Loucy (cell line): ENCODE measurements at regions not wholly inside any gene's neighbourhood (a gene's known extent, or its start where the extent isn't known, plus 50 kb on each side); places are given as distances from the start of the nearest gene placed in this dataset.

Experiments
- H2AFZ ChIP-seq: fragments of 200-600 bp; sonication (generic); 2 replicates; pipeline ENCODE4 v1.6.0; 2016; ENCODE audit warnings: antibody characterized with exemption, mild to moderate bottlenecking, low read length, moderate library complexity
- H3F3A ChIP-seq: fragments of 200-600 bp; 2 replicates; pipeline ENCODE4 v1.6.0; 2016; ENCODE audit warnings: antibody characterized with exemption, low read depth, mild to moderate bottlenecking
- H3K27me3 ChIP-seq: fragments of 200-600 bp; sonication (generic); 2 replicates; pipeline ENCODE4 v1.6.1; 2014; ENCODE audit warnings: low read length, mild to moderate bottlenecking; ENCODE audit not compliant: insufficient read depth, poor library complexity, severe bottlenecking
- H3K36me3 ChIP-seq: fragments of 200-600 bp; sonication (generic); 2 replicates; pipeline ENCODE4 v1.6.1; 2016; ENCODE audit warnings: low read length; ENCODE audit not compliant: insufficient read depth
- H3K4me1 ChIP-seq: fragments of 200-600 bp; sonication (generic); 2 replicates; pipeline ENCODE4 v1.5.1; 2014; ENCODE audit warnings: low read length, mild to moderate bottlenecking; ENCODE audit not compliant: insufficient read depth, poor library complexity, severe bottlenecking
- H3K4me2 ChIP-seq: fragments of 200-600 bp; sonication (generic); 2 replicates; pipeline ENCODE4 v1.6.0; 2014; ENCODE audit warnings: antibody characterized with exemption, low read length, low read depth, mild to moderate bottlenecking; ENCODE audit not compliant: poor library complexity, severe bottlenecking
- H3K4me3 ChIP-seq: fragments of 200-600 bp; sonication (generic); 2 replicates; pipeline ENCODE4 v1.5.1; 2014; ENCODE audit warnings: low read length, mild to moderate bottlenecking, mixed read lengths; ENCODE audit not compliant: poor library complexity, severe bottlenecking
- H3K79me2 ChIP-seq: fragments of 200-600 bp; sonication (generic); 2 replicates; pipeline ENCODE4 v1.6.1; 2014; ENCODE audit warnings: low read length; ENCODE audit not compliant: insufficient read depth
- H3K9ac ChIP-seq: fragments of 200-600 bp; sonication (generic); 2 replicates; pipeline ENCODE4 v1.6.0; 2014; ENCODE audit warnings: mild to moderate bottlenecking, low read depth, low read length, moderate library complexity; ENCODE audit not compliant: poor library complexity, severe bottlenecking
- H3K9me2 ChIP-seq: fragments of 200-600 bp; sonication (generic); replicated peaks from 2 replicates; pipeline ENCODE4 v1.6.1; 2016; ENCODE audit warnings: low read depth, low read length, mixed read lengths
- H3K9me3 ChIP-seq: fragments of 200-600 bp; sonication (generic); 2 replicates; pipeline ENCODE4 v1.6.1; 2014; ENCODE audit warnings: mild to moderate bottlenecking, antibody characterized with exemption, low read length, low read depth; ENCODE audit not compliant: insufficient read depth
- H4K20me1 ChIP-seq: fragments of 200-600 bp; sonication (generic); 2 replicates; pipeline ENCODE4 v1.6.0; 2014; ENCODE audit warnings: antibody characterized with exemption, low read length, mild to moderate bottlenecking; ENCODE audit not compliant: insufficient read depth, poor library complexity, severe bottlenecking
- CTCF ChIP-seq: fragments of 200-600 bp; sonication (generic); conservative IDR thresholded peaks from 2 replicates; pipeline ENCODE4 v1.5.1; 2014; ENCODE audit warnings: mild to moderate bottlenecking, antibody characterized with exemption, low read length
- EZH2phosphoT487 ChIP-seq: fragments of 200-600 bp; IDR thresholded peaks from 2 replicates; pipeline ENCODE4 v1.6.1; 2018; ENCODE audit warnings: antibody characterized with exemption, mild to moderate bottlenecking, moderate library complexity, borderline replicate concordance

DNA sequence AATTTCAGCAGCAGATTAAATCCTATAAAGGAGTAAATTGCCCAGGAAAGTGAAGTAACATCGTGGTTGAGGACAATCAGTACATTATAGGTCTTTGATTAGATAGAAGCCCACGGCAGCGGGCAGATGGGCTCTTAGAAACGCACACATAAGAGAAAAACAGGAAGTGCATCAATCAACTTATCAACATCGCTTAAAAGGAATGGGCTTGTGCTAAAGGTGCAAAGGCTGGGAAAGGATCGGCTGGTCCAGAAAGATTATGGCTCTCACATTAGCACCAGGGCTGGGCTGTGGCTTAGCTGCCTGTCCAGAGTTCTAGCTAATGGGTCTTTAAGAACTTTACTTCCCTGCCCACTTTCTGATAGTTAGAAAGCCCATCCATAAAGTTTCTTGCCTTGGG lies 292.0 kb upstream of the TNRC6C start:
- H2AFZ ChIP-seq = peak overlapping the region; percentile 62
- no peaks in the 10 kb centered on the region for H3K27me3 ChIP-seq
- peaks cover 10% of the 10 kb centered on the region for H3F3A ChIP-seq
- no peak for TF ChIP-seq EZH2phosphoT487
- TF ChIP-seq CTCF = no peak
- H3K4me1 ChIP-seq = peaks cover 23% of the 10 kb centered on the region
- H3K9me3 ChIP-seq = peaks cover 11% of the 10 kb centered on the region
- H3K36me3 ChIP-seq = no peaks in the 10 kb centered on the region; the same call in 1 of the 2 replicates
- no peaks in the 10 kb centered on the region for H4K20me1 ChIP-seq
- peaks cover 27% of the 10 kb centered on the region; the same call in 1 of the 2 replicates for H3K79me2 ChIP-seq
- no peaks in the 10 kb centered on the region for H3K9me2 ChIP-seq
- peak overlapping the region; percentile 86 for H3K4me2 ChIP-seq
- peak overlapping the region; percentile 71 for H3K4me3 ChIP-seq
- peak overlapping the region; percentile 71 for H3K9ac ChIP-seq

- Histone ChIP-seq H3K36me3 (no peaks in the 10 kb centered on the region; the same call in 1 of the 2 replicates), H3K4me3 (peak overlapping the region; percentile 71), H3K4me1 (peaks cover 25% of the 10 kb centered on the region), H3K27me3 (no peaks in the 10 kb centered on the region), H4K20me1 (no peaks in the 10 kb centered on the region), H3K4me2 (peak overlapping the region; percentile 86), H3K9ac (peak overlapping the region; percentile 71), H2AFZ (peak overlapping the region; percentile 62), H3F3A (peaks cover 10% of the 10 kb centered on the region), H3K9me2 (no peaks in the 10 kb centered on the region), H3K9me3 (peaks cover 11% of the 10 kb centered on the region), H3K79me2 (peaks cover 31% of the 10 kb centered on the region; the same call in 1 of the 2 replicates)
- TF ChIP-seq CTCF = no peak
- no peak for TF ChIP-seq EZH2phosphoT487
These were observed 291.6 kb upstream of the TNRC6C start for GRCh38 chr17:77666881-77667395.

DNA sequence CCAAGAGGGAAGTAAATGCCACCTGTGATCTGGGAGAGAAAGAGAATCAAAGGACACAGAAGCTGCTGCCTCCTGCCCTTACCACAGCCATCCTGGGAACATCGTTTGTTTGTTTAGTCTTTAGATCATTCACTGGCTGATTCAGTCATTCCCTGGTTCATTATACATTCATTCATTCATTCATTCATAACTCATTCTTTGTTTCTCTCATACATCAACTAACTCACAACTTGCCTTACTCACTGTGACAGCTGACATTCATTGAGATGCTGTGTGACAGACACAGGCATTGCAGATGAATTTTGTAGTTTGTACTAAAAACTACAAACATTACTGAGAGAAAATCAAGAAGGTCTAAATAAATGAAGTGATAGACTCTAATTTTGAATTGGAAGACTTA lies 291.0 kb upstream of the TNRC6C start:
- peak overlapping the region; percentile 29 for H2AFZ ChIP-seq
- H3K4me1 ChIP-seq = peaks cover 29% of the 10 kb centered on the region
- H3K9me2 ChIP-seq = no peaks in the 10 kb centered on the region
- H3K79me2 ChIP-seq = peaks cover 34% of the 10 kb centered on the region; the same call in 1 of the 2 replicates
- no peaks in the 10 kb centered on the region for H3K27me3 ChIP-seq
- peaks cover 11% of the 10 kb centered on the region for H3K9me3 ChIP-seq
- H3K36me3 ChIP-seq = no peaks in the 10 kb centered on the region; the same call in 1 of the 2 replicates
- no peak for TF ChIP-seq CTCF
- TF ChIP-seq EZH2phosphoT487 = no peak
- H3F3A ChIP-seq = peaks cover 10% of the 10 kb centered on the region
- peak overlapping the region; percentile 71 for H3K9ac ChIP-seq
- H3K4me2 ChIP-seq = peak overlapping the region; percentile 86
- H3K4me3 ChIP-seq = peak overlapping the region; percentile 71
- H4K20me1 ChIP-seq = no peaks in the 10 kb centered on the region
